Uterus (tissue), 3 donors: ENCODE measurements at regions not wholly inside any gene's neighbourhood (a gene's known extent, or its start where the extent isn't known, plus 50 kb on each side); places are given as distances from the start of the nearest gene placed in this dataset.

Source experiments
- DNase-seq, 2 donors: peaks; one replicate each; pipeline ENCODE4 v3.0.0-alpha.2; 2019 to 2020
- H3K27ac ChIP-seq, 2 donors: fragments of 200-600 bp; sonication (generic); 1 replicate in 1 of 2; 2 replicates in 1 of 2; pipeline ENCODE4 v1.5.1; 2016 to 2018
- H3K27me3 ChIP-seq, 2 donors: fragments of 200-600 bp; sonication (generic); one replicate each; pipeline ENCODE4 v1.5.1; 2018 to 2019; ENCODE audit warnings: control low read depth in 1 of 2
- H3K36me3 ChIP-seq, 2 donors: fragments of 200-600 bp; sonication (generic); one replicate each; pipeline ENCODE4 v1.5.1; 2019; ENCODE audit warnings: control low read depth in 1 of 2
- H3K4me1 ChIP-seq, 2 donors: fragments of 200-600 bp; sonication (generic); one replicate each; pipeline ENCODE4 v1.5.1; 2018 to 2019; ENCODE audit warnings: control low read depth in 1 of 2
- H3K4me3 ChIP-seq, 2 donors: fragments of 200-600 bp; sonication (generic); 1 replicate in 1 of 2; 2 replicates in 1 of 2; pipeline ENCODE4 v1.5.1; 2018 to 2019; ENCODE audit warnings: mild to moderate bottlenecking in 1 of 2
- H3K9me3 ChIP-seq, 2 donors: fragments of 200-600 bp; sonication (generic); one replicate each; pipeline ENCODE4 v1.5.1; 2019; ENCODE audit warnings: control low read depth in 1 of 2
- CTCF ChIP-seq, 4 experiments: fragments of 200-600 bp in 2 of 4; fragments of 450-650 bp in 2 of 4; sonication (generic) in 2 of 4; IDR thresholded peaks; one replicate each; pipeline ENCODE4 v1.5.1; 2016 to 2019; ENCODE audit warnings: antibody characterized with exemption in 4 of 4, mild to moderate bottlenecking in 2 of 4, moderate library complexity in 1 of 4
- POLR2A ChIP-seq, 2 donors: fragments of 450-650 bp; IDR thresholded peaks; one replicate each; pipeline ENCODE4 v1.6.1; 2016; ENCODE audit warnings: antibody characterized with exemption in 2 of 2, mild to moderate bottlenecking in 1 of 2, moderate library complexity in 1 of 2
- intact Hi-C: fragments of 100-400 bp; cut with DNase I; formaldehyde crosslinking; loops from one replicate; pipeline ENCODE4 v1.15.1; 2023; ENCODE audit warnings: low total_unique reads
- donor health status: DM: yes; HTN: yes; CAD: no.

GRCh38 chr12:89960011-89960507, 251.4 kb upstream of the ATP2B1 start:
- intact Hi-C loops: no loop called here
- Histone ChIP-seq H3K4me1 (no peaks in the 10 kb centered on the region), H3K9me3 (no peaks in the 10 kb centered on the region), H3K4me3 (no peak overlapping the region), H3K27ac (no peak overlapping the region), H3K27me3 (no peaks in the 10 kb centered on the region), H3K36me3 (no peaks in the 10 kb centered on the region)
- DNase-seq: no peak
- no peak for TF ChIP-seq CTCF (IDR thresholded peaks at IDR 0.05)
- TF ChIP-seq POLR2A (IDR thresholded peaks at IDR 0.05): no peak

- no peak for DNase-seq
- no peaks in the 10 kb centered on the region for H3K9me3 ChIP-seq
- no peaks in the 10 kb centered on the region for H3K27me3 ChIP-seq
- H3K36me3 ChIP-seq: no peaks in the 10 kb centered on the region
- intact Hi-C loops: no loop called here
- H3K27ac ChIP-seq: no peak overlapping the region
- no peak overlapping the region for H3K4me3 ChIP-seq
- TF ChIP-seq POLR2A (IDR thresholded peaks at IDR 0.05) (no peak), CTCF (IDR thresholded peaks at IDR 0.05) (no peak)
- H3K4me1 ChIP-seq: no peaks in the 10 kb centered on the region
Observed at GRCh38 chr12:89959179-89959578, 250.5 kb upstream of the ATP2B1 start.

- DNase-seq: no peak
- Histone ChIP-seq H3K4me1 (peaks cover 0 to 6% of the 10 kb centered on the region in 2 donors), H3K36me3 (no peaks in the 10 kb centered on the region), H3K4me3 (no peak overlapping the region), H3K27me3 (no peaks in the 10 kb centered on the region), H3K9me3 (no peaks in the 10 kb centered on the region), H3K27ac (no peak overlapping the region)
- TF ChIP-seq CTCF (IDR thresholded peaks at IDR 0.05) (no peak), POLR2A (IDR thresholded peaks at IDR 0.05) (no peak)
- intact Hi-C loops: no loop called here
Observed at GRCh38 chr12:89954259-89954658, 245.6 kb upstream of the ATP2B1 start.

GRCh38 chr12:89951694-89952060, 243.0 kb upstream of the ATP2B1 start:
- TF ChIP-seq CTCF (IDR thresholded peaks at IDR 0.05) (no peak), POLR2A (IDR thresholded peaks at IDR 0.05) (no peak)

GRCh38 chr12:89951050-89951693, 242.5 kb upstream of the ATP2B1 start:
- intact Hi-C loops: no loop called here

More at GRCh38 chr12:89951694-89952060, 243.0 kb upstream of the ATP2B1 start:
- Histone ChIP-seq H3K27me3 (no peaks in the 10 kb centered on the region), H3K36me3 (no peaks in the 10 kb centered on the region), H3K9me3 (no peaks in the 10 kb centered on the region), H3K4me3 (no peak overlapping the region), H3K4me1 (peaks cover 4 to 15% of the 10 kb centered on the region in 2 donors), H3K27ac (no peak overlapping the region)
- intact Hi-C loops: no loop called here
- no peak for DNase-seq

More at GRCh38 chr12:89951050-89951693, 242.5 kb upstream of the ATP2B1 start:
- Histone ChIP-seq H3K4me1 (peaks cover 4 to 15% of the 10 kb centered on the region in 2 donors), H3K27ac (no peak overlapping the region), H3K36me3 (no peaks in the 10 kb centered on the region), H3K9me3 (no peaks in the 10 kb centered on the region), H3K4me3 (no peak overlapping the region), H3K27me3 (no peaks in the 10 kb centered on the region)
- no peak for TF ChIP-seq CTCF (IDR thresholded peaks at IDR 0.05)
- TF ChIP-seq POLR2A (IDR thresholded peaks at IDR 0.05): no peak
- no peak for DNase-seq
